ENCODE measurements at regions not wholly inside any gene's neighbourhood (a gene's known extent, or its start where the extent isn't known, plus 50 kb on each side); places are given as distances from the start of the nearest gene placed in this dataset.

DNA sequence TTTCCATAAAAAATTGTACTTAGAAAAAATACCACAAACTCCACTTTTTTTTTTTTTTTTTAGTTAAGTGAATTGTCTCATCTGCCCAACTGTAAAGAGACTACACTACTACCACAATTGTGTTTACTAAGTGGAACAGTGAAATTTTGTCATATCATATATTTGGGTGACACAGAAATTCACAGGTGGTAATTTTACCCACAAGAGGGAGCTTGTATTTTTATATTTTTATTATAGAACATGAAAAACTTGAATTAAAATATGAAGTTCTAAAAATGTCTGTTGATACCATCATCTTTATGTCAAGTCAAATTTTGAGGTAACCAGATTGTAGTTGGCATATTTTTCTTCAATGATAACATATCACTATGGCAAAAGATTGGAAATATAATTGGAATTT, 329.4 kb upstream of the SOX5 start:
- TF ChIP-seq, protein P1, sequence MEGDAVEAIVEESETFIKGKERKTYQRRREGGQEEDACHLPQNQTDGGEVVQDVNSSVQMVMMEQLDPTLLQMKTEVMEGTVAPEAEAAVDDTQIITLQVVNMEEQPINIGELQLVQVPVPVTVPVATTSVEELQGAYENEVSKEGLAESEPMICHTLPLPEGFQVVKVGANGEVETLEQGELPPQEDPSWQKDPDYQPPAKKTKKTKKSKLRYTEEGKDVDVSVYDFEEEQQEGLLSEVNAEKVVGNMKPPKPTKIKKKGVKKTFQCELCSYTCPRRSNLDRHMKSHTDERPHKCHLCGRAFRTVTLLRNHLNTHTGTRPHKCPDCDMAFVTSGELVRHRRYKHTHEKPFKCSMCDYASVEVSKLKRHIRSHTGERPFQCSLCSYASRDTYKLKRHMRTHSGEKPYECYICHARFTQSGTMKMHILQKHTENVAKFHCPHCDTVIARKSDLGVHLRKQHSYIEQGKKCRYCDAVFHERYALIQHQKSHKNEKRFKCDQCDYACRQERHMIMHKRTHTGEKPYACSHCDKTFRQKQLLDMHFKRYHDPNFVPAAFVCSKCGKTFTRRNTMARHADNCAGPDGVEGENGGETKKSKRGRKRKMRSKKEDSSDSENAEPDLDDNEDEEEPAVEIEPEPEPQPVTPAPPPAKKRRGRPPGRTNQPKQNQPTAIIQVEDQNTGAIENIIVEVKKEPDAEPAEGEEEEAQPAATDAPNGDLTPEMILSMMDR (IDR thresholded peaks at IDR 0.05; ENCODE audit: low read length) = no peak
- TF ChIP-seq EZH2 (IDR thresholded peaks at IDR 0.05; ENCODE audit: borderline replicate concordance, low read length) = no peak
